DND-41 (cell line): ENCODE measurements at regions not wholly inside any gene's neighbourhood (a gene's known extent, or its start where the extent isn't known, plus 50 kb on each side); places are given as distances from the start of the nearest gene placed in this dataset.

Experiments
- ATAC-seq: fragments of 200-7000 bp; cut with Tn5 transposase; 3 replicates; pipeline ENCODE4 v1.9.1; 2021; ENCODE audit warnings: low read depth; ENCODE audit not compliant: insufficient read depth
- DNase-seq: peaks from one replicate; pipeline ENCODE4 v3.0.0-alpha.2; 2020
- H2AFZ ChIP-seq: 2 replicates; pipeline ENCODE4 v1.6.0; 2012; ENCODE audit warnings: low read depth, low read length
- H3K27ac ChIP-seq: 2 replicates; pipeline ENCODE4 v1.5.1; 2012; ENCODE audit warnings: low read length, inconsistent platforms
- H3K27me3 ChIP-seq: fragments of 200-600 bp; sonication (generic); 2 replicates; pipeline ENCODE4 v1.6.0; 2012; ENCODE audit warnings: low read length, mild to moderate bottlenecking, inconsistent platforms; ENCODE audit not compliant: insufficient read depth, poor library complexity
- H3K36me3 ChIP-seq: 2 replicates; pipeline ENCODE4 v1.5.1; 2012; ENCODE audit warnings: low read length, inconsistent platforms; ENCODE audit not compliant: insufficient read depth
- H3K4me1 ChIP-seq: 2 replicates; pipeline ENCODE4 v1.5.1; 2012; ENCODE audit warnings: mild to moderate bottlenecking, low read length; ENCODE audit not compliant: insufficient read depth
- H3K4me2 ChIP-seq: 2 replicates; pipeline ENCODE4 v1.6.0; 2012; ENCODE audit warnings: mild to moderate bottlenecking, moderate library complexity, low read length, inconsistent platforms; ENCODE audit not compliant: insufficient read depth
- H3K4me3 ChIP-seq, 2 experiments: fragments of 200-600 bp in 1 of 2; shearing (Covaris generic) in 1 of 2; 2 replicates each; pipeline ENCODE4 v1.5.1; 2012 to 2016; ENCODE audit warnings: inconsistent platforms in 2 of 2, low read length in 2 of 2, mild to moderate bottlenecking in 2 of 2, low read depth in 1 of 2, moderate library complexity in 1 of 2
- H3K79me2 ChIP-seq: 2 replicates; pipeline ENCODE4 v1.6.0; 2012; ENCODE audit warnings: low read length, inconsistent platforms; ENCODE audit not compliant: insufficient read depth
- H3K9ac ChIP-seq: 2 replicates; pipeline ENCODE4 v1.6.0; 2012; ENCODE audit warnings: low read depth, mild to moderate bottlenecking, inconsistent platforms, low read length, moderate library complexity
- H3K9me3 ChIP-seq: 2 replicates; pipeline ENCODE4 v1.5.1; 2012; ENCODE audit warnings: low read length, moderate library complexity, mild to moderate bottlenecking, inconsistent platforms; ENCODE audit not compliant: insufficient read depth, severe bottlenecking
- H4K20me1 ChIP-seq: 2 replicates; pipeline ENCODE4 v1.6.0; 2012; ENCODE audit warnings: low read length; ENCODE audit not compliant: insufficient read depth
- EZH2 ChIP-seq: IDR thresholded peaks from 3 replicates; pipeline ENCODE4 v1.6.1; 2012; ENCODE audit warnings: borderline replicate concordance, low read depth, mild to moderate bottlenecking, moderate library complexity, low read length, inconsistent platforms; ENCODE audit not compliant: severe bottlenecking
- TF ChIP-seq, protein P1 (sequence below): IDR thresholded peaks from 2 replicates; pipeline ENCODE4 v1.5.1; 2012; ENCODE audit warnings: borderline replicate concordance, low read length, moderate library complexity, mild to moderate bottlenecking; ENCODE audit not compliant: poor library complexity, severe bottlenecking; ENCODE audit errors: extremely low read depth

DNA sequence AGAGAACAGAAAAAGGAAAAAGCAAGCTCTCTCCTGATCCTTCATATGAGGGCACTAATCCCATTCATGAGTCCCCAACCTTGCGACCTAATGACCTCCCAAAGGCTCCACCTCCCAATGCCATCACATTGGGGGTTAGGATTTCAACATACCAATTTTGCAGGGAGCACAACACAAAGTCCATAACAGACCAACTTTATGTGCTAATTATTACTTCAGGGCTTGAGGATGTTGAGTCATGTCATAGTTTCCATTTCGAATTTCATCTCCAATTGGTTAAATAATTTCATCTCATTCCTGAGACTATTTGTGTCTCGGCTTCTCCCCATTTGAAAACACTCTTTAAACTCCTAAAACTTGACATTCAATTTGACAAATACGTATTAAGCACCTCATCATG is 69.9 kb upstream of the KLF7 start:
- no peaks in the 10 kb centered on the region for H3K4me1 ChIP-seq
- no peak for TF ChIP-seq EZH2
- TF ChIP-seq, protein P1, sequence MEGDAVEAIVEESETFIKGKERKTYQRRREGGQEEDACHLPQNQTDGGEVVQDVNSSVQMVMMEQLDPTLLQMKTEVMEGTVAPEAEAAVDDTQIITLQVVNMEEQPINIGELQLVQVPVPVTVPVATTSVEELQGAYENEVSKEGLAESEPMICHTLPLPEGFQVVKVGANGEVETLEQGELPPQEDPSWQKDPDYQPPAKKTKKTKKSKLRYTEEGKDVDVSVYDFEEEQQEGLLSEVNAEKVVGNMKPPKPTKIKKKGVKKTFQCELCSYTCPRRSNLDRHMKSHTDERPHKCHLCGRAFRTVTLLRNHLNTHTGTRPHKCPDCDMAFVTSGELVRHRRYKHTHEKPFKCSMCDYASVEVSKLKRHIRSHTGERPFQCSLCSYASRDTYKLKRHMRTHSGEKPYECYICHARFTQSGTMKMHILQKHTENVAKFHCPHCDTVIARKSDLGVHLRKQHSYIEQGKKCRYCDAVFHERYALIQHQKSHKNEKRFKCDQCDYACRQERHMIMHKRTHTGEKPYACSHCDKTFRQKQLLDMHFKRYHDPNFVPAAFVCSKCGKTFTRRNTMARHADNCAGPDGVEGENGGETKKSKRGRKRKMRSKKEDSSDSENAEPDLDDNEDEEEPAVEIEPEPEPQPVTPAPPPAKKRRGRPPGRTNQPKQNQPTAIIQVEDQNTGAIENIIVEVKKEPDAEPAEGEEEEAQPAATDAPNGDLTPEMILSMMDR, result no peak
- no peak overlapping the region for H2AFZ ChIP-seq
- DNase-seq (no peak), ATAC-seq (no peak)
- no peak overlapping the region for H3K4me3 ChIP-seq
- H3K9ac ChIP-seq, result no peak overlapping the region
- H3K27me3 ChIP-seq, result no peaks in the 10 kb centered on the region
- H3K36me3 ChIP-seq, result no peaks in the 10 kb centered on the region
- no peaks in the 10 kb centered on the region for H3K9me3 ChIP-seq
- no peak overlapping the region for H3K27ac ChIP-seq
- no peaks in the 10 kb centered on the region for H3K79me2 ChIP-seq
- no peak overlapping the region for H3K4me2 ChIP-seq
- no peaks in the 10 kb centered on the region for H4K20me1 ChIP-seq

DNA sequence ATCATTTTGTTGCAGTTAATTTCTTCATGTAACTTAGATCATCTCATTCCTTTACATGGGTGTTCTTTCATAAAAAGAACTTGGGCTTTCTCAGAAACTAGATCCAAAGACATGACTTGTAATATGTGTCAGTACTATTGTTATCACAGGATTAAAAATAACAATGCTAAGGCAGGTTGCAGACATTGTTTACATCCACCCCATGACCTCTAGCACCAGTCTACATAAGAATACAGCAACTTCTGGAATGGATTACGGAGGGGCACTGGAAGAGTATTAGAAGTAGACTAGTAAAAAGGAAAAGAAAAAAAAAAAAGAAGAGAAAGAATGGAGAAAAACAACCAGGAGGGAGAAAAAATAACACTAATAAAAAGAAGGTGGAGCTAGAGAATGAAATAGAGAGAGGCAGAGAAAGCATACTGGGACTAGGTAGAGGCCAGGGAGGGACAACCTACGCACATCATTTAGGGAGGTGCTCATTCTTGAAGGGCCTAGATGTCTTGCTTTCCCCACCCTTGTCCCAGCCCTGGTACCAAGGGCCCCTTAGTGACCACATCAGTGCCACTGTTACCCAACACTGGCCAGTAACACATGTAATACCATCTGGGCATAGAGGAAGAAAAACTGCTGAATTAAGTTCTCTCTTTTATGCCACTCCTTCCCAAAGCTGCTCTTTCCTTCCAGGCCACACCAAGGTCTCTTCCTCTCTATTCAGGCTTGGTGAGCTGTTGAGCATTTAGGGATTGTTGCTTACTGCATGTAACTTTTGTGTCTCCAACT is 70.6 kb upstream of the KLF7 start:
- Histone ChIP-seq H3K36me3 (no peaks in the 10 kb centered on the region), H3K4me1 (no peaks in the 10 kb centered on the region)

GRCh38 chr2:207238831-207239701 is 73.3 kb upstream of the KLF7 start:
- no peaks in the 10 kb centered on the region for H3K9me3 ChIP-seq
- no peaks in the 10 kb centered on the region for H4K20me1 ChIP-seq
- TF ChIP-seq, protein P1, result no peak
- TF ChIP-seq EZH2, result no peak
- no peak overlapping the region for H3K4me2 ChIP-seq
- H3K4me3 ChIP-seq, result no peak overlapping the region
- peaks cover 3% of the 10 kb centered on the region for H3K27me3 ChIP-seq
- H3K27ac ChIP-seq, result no peak overlapping the region
- H3K9ac ChIP-seq, result no peak overlapping the region
- DNase-seq (no peak), ATAC-seq (no peak)
- H3K79me2 ChIP-seq, result no peaks in the 10 kb centered on the region
- no peaks in the 10 kb centered on the region for H3K4me1 ChIP-seq
- no peak overlapping the region for H2AFZ ChIP-seq
- H3K36me3 ChIP-seq, result no peaks in the 10 kb centered on the region

More for the DNA sequence above, 70.6 kb upstream of the KLF7 start:
- Histone ChIP-seq H3K9ac (no peak overlapping the region), H3K9me3 (no peaks in the 10 kb centered on the region), H3K27me3 (no peaks in the 10 kb centered on the region), H3K4me3 (no peak overlapping the region), H2AFZ (no peak overlapping the region), H3K27ac (no peak overlapping the region), H3K4me2 (no peak overlapping the region), H4K20me1 (no peaks in the 10 kb centered on the region), H3K79me2 (no peaks in the 10 kb centered on the region)
- ATAC-seq (no peak), DNase-seq (no peak)
- TF ChIP-seq, protein P1, result no peak
- no peak for TF ChIP-seq EZH2
